K562 (cell line): ENCODE measurements at regions not wholly inside any gene's neighbourhood (a gene's known extent, or its start where the extent isn't known, plus 50 kb on each side); places are given as distances from the start of the nearest gene placed in this dataset.

ENCODE experiments used
- ZBTB40 ChIP-seq, 2 experiments: fragments of 450-650 bp in 1 of 2; sonication (generic) in 1 of 2; formaldehyde crosslinking in 1 of 2; IDR thresholded peaks; 2 replicates each; pipeline versions ENCODE4 v1.7.1 to v1.9.0; 2016 to 2022; ENCODE audit warnings: inconsistent platforms in 1 of 2, mild to moderate bottlenecking in 1 of 2, missing genetic modification reagents in 1 of 2
- TF ChIP-seq, protein P1 (sequence below): sonication (generic); formaldehyde crosslinking; IDR thresholded peaks from 2 replicates; pipeline ENCODE4 v1.9.0; 2022; ENCODE audit warnings: mild to moderate bottlenecking, missing genetic modification reagents

GRCh38 chr4:176478076-176478475 lies 158.3 kb downstream of the SPCS3 start (continued):
- TF ChIP-seq ZBTB40 (IDR thresholded peaks at IDR 0.05) (no peak), ZBTB40 (CRISPR knock-in tag; IDR thresholded peaks at IDR 0.05) (no peak)
- TF ChIP-seq, protein P1, sequence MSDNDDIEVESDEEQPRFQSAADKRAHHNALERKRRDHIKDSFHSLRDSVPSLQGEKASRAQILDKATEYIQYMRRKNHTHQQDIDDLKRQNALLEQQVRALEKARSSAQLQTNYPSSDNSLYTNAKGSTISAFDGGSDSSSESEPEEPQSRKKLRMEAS, result no peak
